ENCODE measurements at regions not wholly inside any gene's neighbourhood (a gene's known extent, or its start where the extent isn't known, plus 50 kb on each side); places are given as distances from the start of the nearest gene placed in this dataset.
A peak's percentile ranks its signal among the peaks of the same experiment; 100 is the strongest.

GRCh38 chr10:7507887-7508726, 97.3 kb upstream of the SFMBT2 start:
- no peak for DNase-seq (ENCODE audit: low spot score)

- DNase-seq (ENCODE audit: low spot score) = no peak
These were observed 95.7 kb upstream of the SFMBT2 start for GRCh38 chr10:7506571-7506970.

- no peak for DNase-seq (ENCODE audit: low spot score)
These were observed 94.4 kb upstream of the SFMBT2 start for GRCh38 chr10:7505196-7505595.

- DNase-seq (ENCODE audit: low spot score) = no peak
These were observed 92.4 kb upstream of the SFMBT2 start for GRCh38 chr10:7503190-7503589.

- no peak for DNase-seq (ENCODE audit: low spot score)
These were observed 90.3 kb upstream of the SFMBT2 start for GRCh38 chr10:7501157-7501556.

DNA sequence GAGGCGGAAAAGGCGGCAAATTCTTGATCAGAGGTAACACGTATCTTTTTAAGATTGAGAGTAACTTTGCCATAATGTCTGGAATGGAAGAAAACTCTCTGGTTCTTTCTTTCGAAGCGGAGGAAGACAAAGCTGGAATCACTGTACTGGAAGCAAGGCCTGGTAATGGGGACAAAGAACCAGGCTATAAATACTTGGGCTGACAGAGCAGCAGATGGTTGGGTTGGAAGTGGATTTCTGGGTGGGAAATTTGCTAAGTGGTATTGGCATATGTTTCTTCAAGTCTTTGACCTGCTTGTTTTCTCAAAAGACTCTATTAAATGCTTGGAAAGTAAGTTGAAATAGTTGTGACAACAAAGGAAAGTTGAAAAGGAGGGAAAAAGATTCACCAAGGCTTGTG, 87.3 kb upstream of the SFMBT2 start:
- DNase-seq (ENCODE audit: low spot score) = no peak

DNA sequence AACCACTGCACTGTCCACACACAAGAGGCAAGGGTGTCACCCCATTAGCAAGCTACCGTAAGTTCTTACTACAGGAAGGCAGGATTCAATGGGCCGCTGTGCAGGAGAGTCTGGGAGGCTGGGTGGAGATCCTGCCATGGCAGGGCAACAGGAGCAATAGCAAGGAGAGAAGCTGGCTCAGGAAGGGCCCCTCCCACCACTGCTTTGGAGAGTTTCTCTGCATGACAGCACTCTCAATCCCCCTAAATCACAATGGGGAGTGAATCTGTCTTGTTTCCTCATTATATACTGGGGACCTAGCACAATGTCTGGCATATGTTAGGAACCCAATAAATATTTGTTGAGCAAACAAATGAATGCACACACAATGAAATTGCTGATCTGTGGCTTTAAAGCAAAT, 83.2 kb upstream of the SFMBT2 start:
- DNase-seq (ENCODE audit: low spot score) = no peak

DNA sequence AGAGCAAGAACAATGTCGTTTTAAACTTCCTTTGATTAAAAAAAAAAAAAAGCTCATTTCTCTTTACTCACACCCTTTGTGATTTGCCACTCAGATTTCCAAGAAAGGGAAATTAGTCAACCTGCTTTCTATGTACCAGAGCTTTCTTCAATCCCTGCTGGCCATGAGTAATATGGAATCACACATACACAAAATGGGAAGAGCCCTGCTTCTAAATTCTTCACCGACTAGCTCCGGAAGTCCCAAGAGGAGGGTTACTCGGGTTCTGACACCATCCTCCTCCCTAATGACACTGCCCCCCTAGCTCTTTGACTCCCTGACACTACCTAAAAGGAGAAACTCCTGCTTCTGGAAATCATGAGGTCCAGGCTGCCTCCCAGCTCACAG, 81.8 kb upstream of the SFMBT2 start:
- no peak for DNase-seq (ENCODE audit: low spot score)

DNA sequence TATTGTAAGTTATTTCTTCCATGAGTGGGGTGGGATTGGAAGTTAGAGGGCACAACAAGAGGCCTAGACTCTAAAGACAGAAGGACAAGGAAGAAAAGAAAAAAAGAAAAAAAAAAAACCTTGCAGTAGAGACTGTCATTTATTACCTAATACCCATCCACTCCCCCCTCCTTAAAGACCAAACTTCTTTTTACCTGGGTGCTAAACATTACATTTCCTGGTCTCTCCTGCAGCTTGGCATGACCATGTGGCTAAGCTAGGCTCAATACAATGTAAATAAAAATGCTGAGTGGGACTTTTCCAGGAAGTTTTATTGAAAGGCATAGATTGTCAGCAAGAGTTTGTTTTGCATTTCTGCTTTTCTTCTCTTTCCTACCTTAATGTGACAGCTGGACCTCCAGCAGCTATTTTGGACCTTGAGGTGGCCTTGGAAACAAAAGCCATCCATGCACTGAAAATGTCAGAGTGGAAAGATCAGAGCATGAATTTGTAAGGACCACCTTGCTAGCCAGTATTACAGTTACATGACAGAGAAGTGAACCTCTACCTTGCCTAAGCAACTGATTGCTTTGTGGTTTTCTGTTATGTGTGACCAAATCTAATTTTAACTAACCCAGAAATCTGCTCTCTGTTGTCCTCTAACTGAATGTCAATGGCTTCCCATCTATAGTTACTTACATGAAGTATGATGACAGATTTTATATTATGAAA, 81.3 kb upstream of the SFMBT2 start:
- no peak for DNase-seq (ENCODE audit: low spot score)

- no peak for DNase-seq (ENCODE audit: low spot score)
These were observed 80.4 kb upstream of the SFMBT2 start for GRCh38 chr10:7491230-7491629.

DNA sequence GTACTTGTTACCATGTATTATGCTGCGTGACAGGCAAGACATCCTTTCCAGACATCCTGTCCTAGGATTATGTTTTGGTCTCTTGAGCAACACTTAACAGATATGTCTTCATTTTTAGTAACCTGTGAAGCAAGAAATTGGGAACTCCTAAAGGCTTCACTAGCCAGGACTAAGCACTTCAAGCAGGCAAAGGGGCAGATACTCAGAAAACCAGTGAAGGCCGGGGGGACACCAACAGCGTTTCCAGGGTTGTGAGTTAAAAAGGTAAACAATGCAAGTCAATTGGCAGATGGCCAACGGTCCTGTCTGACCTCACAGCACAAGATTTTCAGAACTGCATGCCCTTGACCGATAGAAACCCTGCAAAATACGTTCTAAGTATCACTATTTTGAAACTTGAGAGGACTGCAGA, 77.6 kb upstream of the SFMBT2 start:
- peak; percentile 12 for DNase-seq (ENCODE audit: low spot score)

GRCh38 chr10:7487528-7487927, 76.7 kb upstream of the SFMBT2 start:
- no peak for DNase-seq (ENCODE audit: low spot score)

DNA sequence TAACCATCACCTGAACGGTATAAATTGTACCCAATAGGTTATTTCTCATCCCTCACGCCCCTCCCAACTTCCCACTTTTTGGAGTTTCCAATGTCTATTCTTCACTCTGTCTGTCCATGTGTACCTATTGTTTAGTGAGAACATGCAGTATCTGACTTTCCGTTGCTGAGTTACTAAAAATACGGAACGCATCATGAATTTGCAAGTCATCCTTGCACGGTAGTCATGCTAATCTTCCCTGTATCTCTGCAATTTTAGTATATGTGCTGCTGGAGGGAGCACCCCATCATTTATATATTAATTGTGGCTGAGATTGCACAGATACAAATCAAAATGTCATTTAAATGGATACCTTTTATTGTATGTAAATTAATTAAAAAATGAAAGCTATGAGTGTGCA, 75.7 kb upstream of the SFMBT2 start:
- no peak for DNase-seq (ENCODE audit: low spot score)

GRCh38 chr10:7485799-7486198, 75.0 kb upstream of the SFMBT2 start:
- DNase-seq (ENCODE audit: low spot score) = no peak

- DNase-seq (ENCODE audit: low spot score) = no peak
These were observed 74.4 kb upstream of the SFMBT2 start for GRCh38 chr10:7485244-7485556.

DNA sequence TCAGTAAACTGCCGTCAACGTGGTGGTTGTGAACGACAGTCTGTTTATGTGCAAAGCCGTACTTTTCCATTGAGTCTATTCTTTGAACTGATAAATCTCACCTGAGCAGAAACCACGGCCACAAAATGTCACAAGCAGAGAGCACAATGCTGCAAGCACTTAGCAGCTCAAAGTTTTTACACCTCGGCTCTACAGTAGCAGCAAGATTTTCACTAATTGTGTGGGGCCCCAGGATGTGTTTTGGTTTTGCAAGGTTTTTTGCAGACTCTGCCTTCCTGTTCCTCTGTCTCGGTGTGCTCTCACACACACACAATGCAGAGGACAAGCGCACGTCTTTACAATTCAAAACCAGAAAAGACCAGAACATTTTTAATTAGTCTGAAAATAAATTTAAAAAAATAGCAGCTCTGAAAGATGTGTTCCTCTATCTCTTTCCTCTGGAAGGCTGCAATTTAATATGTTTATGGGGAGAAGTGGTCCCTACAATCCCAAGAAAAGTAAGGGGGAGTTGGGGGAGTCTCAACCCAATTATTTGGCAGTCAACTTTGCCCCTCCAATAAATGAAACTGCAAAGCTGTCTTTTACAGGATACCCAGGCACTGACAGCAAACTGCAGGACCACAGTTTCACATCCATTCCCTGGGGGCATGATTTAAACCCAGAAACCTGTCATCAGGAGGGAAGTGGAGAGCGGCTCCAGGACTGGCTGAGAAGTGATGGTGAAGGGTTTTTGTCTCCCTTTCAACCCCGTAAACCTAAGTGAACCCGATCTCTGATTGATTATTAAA, 73.8 kb upstream of the SFMBT2 start:
- peak; percentile 42 for DNase-seq (ENCODE audit: low spot score)

DNA sequence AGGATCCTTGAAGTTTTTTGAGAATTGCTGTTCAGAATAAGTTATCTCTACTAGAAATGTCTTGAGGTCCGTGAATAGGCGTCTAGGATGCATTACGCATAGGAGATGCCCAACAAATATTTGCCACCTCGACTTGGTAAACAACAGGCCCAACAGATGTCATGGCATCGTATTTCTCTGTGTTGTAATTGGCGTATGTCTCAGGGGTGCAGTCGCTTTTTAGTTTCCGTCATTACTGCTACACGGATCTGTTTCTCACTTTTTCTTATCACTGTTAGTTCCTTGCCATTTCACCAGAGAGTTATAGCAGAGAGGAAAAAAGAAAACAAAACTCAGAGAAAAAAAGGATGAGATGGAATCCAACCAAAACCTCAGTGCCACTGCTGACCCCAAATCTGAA, 73.0 kb upstream of the SFMBT2 start:
- no peak for DNase-seq (ENCODE audit: low spot score)

GRCh38 chr10:7482992-7483391, 72.2 kb upstream of the SFMBT2 start:
- DNase-seq (ENCODE audit: low spot score) = no peak

DNA sequence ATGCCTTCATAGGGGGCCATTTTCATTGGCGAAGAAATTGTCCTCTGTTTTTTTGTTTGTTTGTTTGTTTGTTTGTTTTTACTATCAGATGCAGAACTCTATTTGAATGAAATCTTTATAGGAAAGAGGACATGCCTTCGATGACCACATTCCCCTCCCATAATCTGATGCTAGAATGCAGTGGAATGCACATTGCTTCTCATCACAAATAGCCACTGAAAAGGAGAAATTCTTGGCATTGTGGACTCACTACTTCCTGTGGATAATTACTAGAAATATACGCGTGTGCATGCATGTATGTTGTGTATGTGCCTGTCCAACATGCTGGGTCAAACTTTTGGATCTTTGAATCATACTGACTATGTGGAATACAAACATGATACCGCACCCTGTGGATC, 70.5 kb upstream of the SFMBT2 start:
- DNase-seq (ENCODE audit: low spot score) = no peak

GRCh38 chr10:7480742-7481367, 70.0 kb upstream of the SFMBT2 start:
- no peak for DNase-seq (ENCODE audit: low spot score)

- DNase-seq (ENCODE audit: low spot score) = no peak
These were observed 69.2 kb upstream of the SFMBT2 start for GRCh38 chr10:7479861-7480598.

Data from mucosa of gallbladder (tissue), 1 donor.